ENCODE measurements at regions not wholly inside any gene's neighbourhood (a gene's known extent, or its start where the extent isn't known, plus 50 kb on each side); places are given as distances from the start of the nearest gene placed in this dataset.

GRCh38 chrX:38993500-38993899 lies 192.2 kb downstream of the MID1IP1 start:
- TF ChIP-seq CTCF (IDR thresholded peaks at IDR 0.05) (no peak), TEAD4 (IDR thresholded peaks at IDR 0.05; ENCODE audit: borderline replicate concordance, insufficient read depth) (no peak), USF2 (IDR thresholded peaks at IDR 0.05; ENCODE audit: borderline replicate concordance, low read depth, low read length) (no peak), MXI1 (IDR thresholded peaks at IDR 0.05; ENCODE audit: low read depth, low read length) (no peak), NRF1 (IDR thresholded peaks at IDR 0.05; ENCODE audit: low read depth, low read length) (no peak), POLR2AphosphoS5 (IDR thresholded peaks at IDR 0.05; ENCODE audit: low read depth, low read length) (no peak), EP300 (IDR thresholded peaks at IDR 0.05; ENCODE audit: borderline replicate concordance in 1 of 2, low read depth in 1 of 2, low read length in 1 of 2) (no peak), TCF12 (IDR thresholded peaks at IDR 0.05) (no peak), MAX (IDR thresholded peaks at IDR 0.05; ENCODE audit: low read depth) (no peak), RCOR1 (IDR thresholded peaks at IDR 0.05; ENCODE audit: low read length) (no peak), YY1 (IDR thresholded peaks at IDR 0.05; ENCODE audit: low read depth) (no peak), RFX5 (IDR thresholded peaks at IDR 0.05; ENCODE audit: low read length) (no peak), RAD21 (IDR thresholded peaks at IDR 0.05; ENCODE audit: low read length) (no peak)
- TF ChIP-seq, protein P1, sequence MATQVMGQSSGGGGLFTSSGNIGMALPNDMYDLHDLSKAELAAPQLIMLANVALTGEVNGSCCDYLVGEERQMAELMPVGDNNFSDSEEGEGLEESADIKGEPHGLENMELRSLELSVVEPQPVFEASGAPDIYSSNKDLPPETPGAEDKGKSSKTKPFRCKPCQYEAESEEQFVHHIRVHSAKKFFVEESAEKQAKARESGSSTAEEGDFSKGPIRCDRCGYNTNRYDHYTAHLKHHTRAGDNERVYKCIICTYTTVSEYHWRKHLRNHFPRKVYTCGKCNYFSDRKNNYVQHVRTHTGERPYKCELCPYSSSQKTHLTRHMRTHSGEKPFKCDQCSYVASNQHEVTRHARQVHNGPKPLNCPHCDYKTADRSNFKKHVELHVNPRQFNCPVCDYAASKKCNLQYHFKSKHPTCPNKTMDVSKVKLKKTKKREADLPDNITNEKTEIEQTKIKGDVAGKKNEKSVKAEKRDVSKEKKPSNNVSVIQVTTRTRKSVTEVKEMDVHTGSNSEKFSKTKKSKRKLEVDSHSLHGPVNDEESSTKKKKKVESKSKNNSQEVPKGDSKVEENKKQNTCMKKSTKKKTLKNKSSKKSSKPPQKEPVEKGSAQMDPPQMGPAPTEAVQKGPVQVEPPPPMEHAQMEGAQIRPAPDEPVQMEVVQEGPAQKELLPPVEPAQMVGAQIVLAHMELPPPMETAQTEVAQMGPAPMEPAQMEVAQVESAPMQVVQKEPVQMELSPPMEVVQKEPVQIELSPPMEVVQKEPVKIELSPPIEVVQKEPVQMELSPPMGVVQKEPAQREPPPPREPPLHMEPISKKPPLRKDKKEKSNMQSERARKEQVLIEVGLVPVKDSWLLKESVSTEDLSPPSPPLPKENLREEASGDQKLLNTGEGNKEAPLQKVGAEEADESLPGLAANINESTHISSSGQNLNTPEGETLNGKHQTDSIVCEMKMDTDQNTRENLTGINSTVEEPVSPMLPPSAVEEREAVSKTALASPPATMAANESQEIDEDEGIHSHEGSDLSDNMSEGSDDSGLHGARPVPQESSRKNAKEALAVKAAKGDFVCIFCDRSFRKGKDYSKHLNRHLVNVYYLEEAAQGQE (IDR thresholded peaks at IDR 0.05; ENCODE audit: low read depth, low read length): no peak
